ELR (cell line): ENCODE measurements at regions not wholly inside any gene's neighbourhood (a gene's known extent, or its start where the extent isn't known, plus 50 kb on each side); places are given as distances from the start of the nearest gene placed in this dataset.

Experiments
- DNase-seq: peaks from one replicate; pipeline ENCODE4 v3.0.0-alpha.2; 2015; ENCODE audit warnings: low read depth

GRCh38 chr5:74500110-74500917 is 140.2 kb downstream of the ENC1 start:
- DNase-seq: no peak

GRCh38 chr5:74499256-74500050 is 141.1 kb downstream of the ENC1 start:
- no peak for DNase-seq

- DNase-seq: peak; percentile 61
Observed at GRCh38 chr5:74497706-74498105, 142.8 kb downstream of the ENC1 start.

- peak; percentile 6 for DNase-seq
Observed at GRCh38 chr5:74493411-74493810, 147.1 kb downstream of the ENC1 start.

GRCh38 chr5:74492230-74492629 is 148.3 kb downstream of the ENC1 start:
- no peak for DNase-seq

GRCh38 chr5:74491586-74491985 is 148.9 kb downstream of the ENC1 start:
- no peak for DNase-seq

GRCh38 chr5:74490814-74491213 is 149.7 kb downstream of the ENC1 start:
- DNase-seq: no peak

- no peak for DNase-seq
Observed at GRCh38 chr5:74482990-74483389, 157.5 kb downstream of the ENC1 start.

GRCh38 chr5:74482523-74482922 is 158.0 kb downstream of the ENC1 start:
- no peak for DNase-seq

GRCh38 chr5:74481357-74481756 is 159.2 kb downstream of the ENC1 start:
- peak; percentile 6 for DNase-seq

- DNase-seq: no peak
Observed at GRCh38 chr5:74480201-74480600, 160.3 kb downstream of the ENC1 start.

- no peak for DNase-seq
Observed at GRCh38 chr5:74478328-74478727, 162.2 kb downstream of the ENC1 start.

- no peak for DNase-seq
Observed at GRCh38 chr5:74477761-74478160, 162.8 kb downstream of the ENC1 start.

- DNase-seq: no peak
Observed at GRCh38 chr5:74476819-74477453, 163.6 kb downstream of the ENC1 start.

GRCh38 chr5:74476046-74476818 is 164.3 kb downstream of the ENC1 start:
- no peak for DNase-seq

- peak; percentile 32 for DNase-seq
Observed at GRCh38 chr5:74471875-74472274, 168.7 kb downstream of the ENC1 start.

- no peak for DNase-seq
Observed at GRCh38 chr5:74469234-74469994, 171.1 kb downstream of the ENC1 start.

- no peak for DNase-seq
Observed at GRCh38 chr5:74468421-74468820, 172.1 kb downstream of the ENC1 start.

GRCh38 chr5:74465724-74466123 is 174.8 kb downstream of the ENC1 start:
- DNase-seq: no peak

GRCh38 chr5:74464512-74465209 is 175.9 kb downstream of the ENC1 start:
- no peak for DNase-seq

- no peak for DNase-seq
Observed at GRCh38 chr5:74462356-74462755, 178.2 kb downstream of the ENC1 start.
